GM12892 (cell line): ENCODE measurements at regions not wholly inside any gene's neighbourhood (a gene's known extent, or its start where the extent isn't known, plus 50 kb on each side); places are given as distances from the start of the nearest gene placed in this dataset.
A peak's percentile ranks its signal among the peaks of the same experiment; 100 is the strongest.

Experiments
- DNase-seq: peaks from one replicate; pipeline ENCODE4 v3.0.0; 2011; ENCODE audit not compliant: insufficient read length
- FAIRE-seq: peaks from 2 replicates; lab custom pipeline; 2011; peaks lifted over from hg19 to GRCh38; lab: Jason Lieb, UNC
- POLR2A ChIP-seq: IDR thresholded peaks from 2 replicates; pipeline ENCODE4 v1.6.1; 2011; ENCODE audit warnings: low read depth, low read length, control low read depth
- POLR2AphosphoS5 ChIP-seq: IDR thresholded peaks from 2 replicates; pipeline ENCODE4 v1.6.1; 2011; ENCODE audit warnings: low read depth, low read length, control low read depth
- TAF1 ChIP-seq: IDR thresholded peaks from 2 replicates; pipeline ENCODE4 v1.6.1; 2011; ENCODE audit warnings: low read depth, mild to moderate bottlenecking, control low read depth, low read length, borderline replicate concordance

DNA sequence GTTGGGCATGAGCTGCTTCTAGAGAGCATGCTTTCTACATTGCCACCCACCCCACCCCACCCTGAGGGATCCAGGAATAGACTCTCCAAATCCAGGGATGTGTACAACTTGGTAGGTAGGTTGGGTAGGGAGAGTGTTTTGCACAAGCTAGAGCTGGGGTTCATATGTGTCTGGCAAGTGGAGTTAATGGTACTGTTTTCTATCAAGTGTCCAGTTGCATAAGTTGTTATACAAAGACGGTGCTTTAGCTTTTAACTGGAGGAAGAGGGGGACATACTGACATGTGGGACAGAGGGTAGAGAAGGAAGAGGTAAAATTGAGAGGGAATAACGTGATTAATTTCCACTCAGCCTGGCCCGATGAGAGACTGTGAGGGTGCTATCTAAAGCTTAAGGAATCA lies 51.0 kb upstream of the TNC start:
- FAIRE-seq (no peak), DNase-seq (no peak)
- TF ChIP-seq POLR2AphosphoS5 (no peak), POLR2A (no peak), TAF1 (no peak)

DNA sequence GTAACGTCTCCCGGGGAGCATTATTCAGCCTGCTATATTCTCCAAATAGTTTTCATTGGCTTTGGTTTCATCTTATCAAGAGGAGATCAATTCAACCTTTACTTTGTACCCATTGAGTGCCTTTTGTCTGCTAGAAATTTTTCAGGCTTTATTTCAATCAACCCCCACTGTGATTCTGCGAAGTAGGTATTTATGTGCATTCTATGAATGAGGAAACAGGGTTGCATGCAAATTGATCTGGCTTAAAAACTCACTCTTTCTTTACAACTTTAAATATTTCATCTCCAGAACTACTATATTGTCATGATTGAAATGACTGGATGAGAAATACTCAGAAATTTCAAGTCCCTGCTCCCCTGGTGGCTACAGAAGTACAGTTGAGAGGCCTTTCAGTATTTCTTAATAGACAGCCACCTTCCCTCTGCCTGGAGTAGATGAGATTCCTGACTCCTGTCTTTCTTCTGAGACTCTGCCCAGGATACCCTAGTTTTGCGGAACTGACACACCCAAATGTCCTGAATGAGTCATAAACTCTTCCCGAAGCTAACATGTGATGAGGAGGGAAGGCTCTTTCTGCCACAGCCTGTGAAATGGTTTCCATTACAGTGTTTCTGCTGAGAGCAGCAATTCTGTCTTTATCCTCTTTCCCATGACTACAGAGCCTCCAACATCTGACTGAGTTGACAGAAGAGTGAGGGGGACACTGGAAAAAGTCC lies 52.6 kb upstream of the TNC start:
- DNase-seq (no peak), FAIRE-seq (no peak)
- TF ChIP-seq POLR2A: no peak
- TF ChIP-seq TAF1: no peak
- TF ChIP-seq POLR2AphosphoS5: no peak

DNA sequence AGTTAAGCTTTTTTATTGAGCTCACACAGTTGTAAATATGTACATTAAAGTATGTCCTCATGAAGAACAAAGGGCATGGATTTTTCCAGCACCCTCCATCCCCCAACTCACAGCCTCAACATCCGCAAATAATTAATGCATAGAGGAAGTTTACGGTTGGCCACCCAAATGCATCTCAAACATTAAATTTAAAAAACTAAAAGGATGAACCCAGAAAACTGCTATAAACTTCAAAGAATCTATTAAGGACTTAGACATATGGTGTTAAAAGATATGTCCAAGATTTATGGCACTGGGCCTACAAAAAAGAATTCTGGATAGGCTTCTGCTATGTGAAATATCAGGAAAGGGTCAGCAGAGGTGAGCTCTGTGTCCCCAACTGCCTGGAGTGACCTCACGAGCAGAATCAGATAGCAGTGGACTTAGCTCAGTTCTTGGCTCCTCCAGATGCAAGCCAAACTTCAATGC lies 54.0 kb upstream of the TNC start:
- no peak for DNase-seq
- no peak for TF ChIP-seq TAF1
- no peak for TF ChIP-seq POLR2A
- no peak for TF ChIP-seq POLR2AphosphoS5
- no peak for FAIRE-seq

DNA sequence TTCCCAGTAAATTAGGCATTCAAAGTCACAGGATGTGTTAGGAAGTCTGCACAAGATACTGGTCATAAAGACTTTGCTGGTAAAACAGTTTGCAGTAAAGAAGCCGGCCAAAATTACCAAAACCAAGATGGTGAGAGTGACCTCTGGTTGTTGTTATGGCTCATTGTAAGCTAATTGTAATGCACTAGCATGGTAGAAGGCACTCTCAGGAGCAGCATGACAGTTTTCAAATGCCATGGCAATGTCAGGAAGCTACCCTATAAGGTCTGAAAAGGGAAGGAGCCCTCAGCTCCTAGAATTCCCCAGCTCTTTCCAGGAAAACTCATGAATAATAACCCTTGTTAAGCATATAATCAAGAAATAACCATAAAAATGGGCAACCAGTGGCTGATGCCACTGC lies 64.3 kb upstream of the TNC start:
- DNase-seq (no peak), FAIRE-seq (no peak)
- TF ChIP-seq POLR2AphosphoS5 (no peak), POLR2A (no peak), TAF1 (no peak)

DNA sequence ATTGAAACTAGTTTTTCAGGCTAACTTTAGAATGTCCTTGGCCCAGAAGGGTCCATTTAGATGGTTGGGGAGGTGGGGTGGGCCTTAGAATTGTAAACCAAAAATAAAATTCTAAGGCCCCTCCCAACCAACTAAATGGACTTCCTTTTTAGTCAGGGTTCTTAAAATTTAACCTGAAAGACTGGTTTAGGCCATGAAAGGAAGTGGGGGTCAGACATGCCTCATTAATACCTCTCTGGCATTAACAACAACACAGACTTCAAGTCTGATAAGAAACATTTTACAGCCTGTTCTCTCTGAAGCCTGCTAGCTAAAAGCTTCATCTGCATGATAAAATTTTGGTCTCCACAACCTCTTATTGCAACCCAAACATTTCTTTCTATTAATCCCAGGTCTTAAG lies 65.5 kb upstream of the TNC start:
- FAIRE-seq: no peak
- TF ChIP-seq POLR2A (no peak), TAF1 (no peak), POLR2AphosphoS5 (no peak)

DNA sequence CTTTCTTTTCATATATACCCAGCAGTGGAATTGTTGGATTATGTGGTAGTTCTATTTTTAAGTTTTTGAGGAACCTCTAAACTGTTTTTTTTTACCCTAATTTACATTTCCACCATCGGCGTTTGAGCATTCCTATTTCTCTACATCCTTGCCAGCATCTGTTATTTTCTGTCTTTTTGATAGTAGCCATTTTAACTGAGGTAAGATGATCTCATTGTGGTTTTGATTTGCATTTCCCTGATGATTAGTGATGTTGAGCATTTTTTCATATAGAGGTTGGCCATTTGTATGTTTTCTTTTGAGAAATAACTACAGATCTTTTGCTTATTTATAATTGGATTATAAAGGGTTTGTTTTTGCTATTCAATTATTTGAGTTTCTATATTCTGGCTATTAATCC lies 71.7 kb upstream of the TNC start:
- DNase-seq (no peak), FAIRE-seq (no peak)
- TF ChIP-seq POLR2AphosphoS5 (no peak), POLR2A (no peak), TAF1 (no peak)

More for the DNA sequence above, 65.5 kb upstream of the TNC start:
- no peak for DNase-seq

DNA sequence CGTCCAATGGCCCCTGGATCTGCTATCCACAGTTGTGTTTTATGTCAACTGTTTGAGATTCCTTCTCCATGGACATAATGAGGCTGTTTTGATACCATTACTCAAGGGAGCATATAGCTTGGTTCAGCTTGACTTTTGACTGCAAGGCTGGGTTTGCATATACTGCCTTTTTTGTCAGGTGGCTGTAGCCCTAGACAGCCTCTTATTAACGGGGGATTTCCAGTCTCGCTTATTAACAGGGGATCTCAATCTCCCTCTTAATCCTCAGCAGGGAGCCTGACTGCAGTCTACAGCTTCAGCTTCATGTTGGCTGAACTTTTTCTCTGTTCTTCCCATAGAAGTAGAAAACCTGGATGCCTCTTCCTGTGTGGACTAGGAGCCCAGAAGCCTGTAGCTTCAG lies 73.7 kb upstream of the TNC start:
- peak; percentile 44 for FAIRE-seq
- TF ChIP-seq TAF1: no peak
- no peak for TF ChIP-seq POLR2A
- TF ChIP-seq POLR2AphosphoS5: no peak

DNA sequence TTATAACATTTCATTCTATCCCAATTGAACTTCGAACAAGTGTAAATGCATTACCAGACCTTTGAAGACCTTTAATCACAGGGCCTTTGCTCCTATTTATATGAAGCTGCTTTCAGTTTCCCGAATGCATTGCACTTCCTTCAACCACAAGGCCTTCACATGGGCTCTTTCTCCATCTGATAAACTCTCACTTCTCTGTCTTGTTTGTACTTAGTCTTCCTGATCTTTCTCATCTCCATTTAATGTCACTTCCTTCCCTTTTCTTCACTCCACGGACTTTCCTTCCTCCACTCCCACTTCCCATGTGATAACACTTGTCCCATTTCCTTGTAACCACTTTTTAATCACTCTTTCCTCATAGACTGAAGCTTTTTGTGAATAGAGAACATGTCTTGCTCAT lies 74.3 kb upstream of the TNC start:
- no peak for DNase-seq
- TF ChIP-seq TAF1 (no peak), POLR2AphosphoS5 (no peak), POLR2A (no peak)
- peak; percentile 38 for FAIRE-seq

More for the DNA sequence above, 73.7 kb upstream of the TNC start:
- DNase-seq: no peak

DNA sequence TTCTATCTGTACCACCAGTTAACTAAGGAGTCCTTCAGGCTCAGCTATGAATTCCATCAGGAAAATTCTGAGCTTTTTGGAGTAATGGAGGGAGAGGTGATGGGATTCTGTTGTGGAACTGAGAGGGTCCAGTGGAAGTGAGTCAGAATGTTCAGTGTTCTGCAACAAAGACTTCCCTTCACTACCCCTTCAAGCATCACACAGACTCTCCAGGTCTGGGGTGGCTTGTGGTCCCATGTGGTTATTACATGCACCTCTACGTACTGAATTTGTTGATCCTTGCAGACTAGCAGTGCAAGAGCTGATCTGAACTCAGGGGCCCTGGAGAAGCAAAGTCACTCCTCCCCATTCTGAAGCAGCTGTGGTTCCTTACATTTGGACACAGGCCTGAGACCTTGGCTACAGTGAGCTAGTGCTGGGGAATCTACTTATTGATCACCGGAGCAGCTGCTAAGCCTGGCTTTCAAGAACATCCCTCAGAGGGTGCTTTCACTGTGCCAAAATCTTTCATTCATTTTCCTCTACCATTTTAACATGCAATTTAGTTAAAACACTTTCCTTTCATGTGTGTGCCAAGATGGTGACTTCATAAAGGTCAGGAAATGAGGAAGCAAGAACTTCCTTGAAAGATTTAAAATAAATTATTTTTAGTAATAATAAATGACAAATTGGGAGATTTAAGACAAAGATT lies 75.0 kb upstream of the TNC start:
- DNase-seq: no peak
- FAIRE-seq: peak; percentile 88
- TF ChIP-seq POLR2AphosphoS5 (no peak), POLR2A (no peak), TAF1 (no peak)

DNA sequence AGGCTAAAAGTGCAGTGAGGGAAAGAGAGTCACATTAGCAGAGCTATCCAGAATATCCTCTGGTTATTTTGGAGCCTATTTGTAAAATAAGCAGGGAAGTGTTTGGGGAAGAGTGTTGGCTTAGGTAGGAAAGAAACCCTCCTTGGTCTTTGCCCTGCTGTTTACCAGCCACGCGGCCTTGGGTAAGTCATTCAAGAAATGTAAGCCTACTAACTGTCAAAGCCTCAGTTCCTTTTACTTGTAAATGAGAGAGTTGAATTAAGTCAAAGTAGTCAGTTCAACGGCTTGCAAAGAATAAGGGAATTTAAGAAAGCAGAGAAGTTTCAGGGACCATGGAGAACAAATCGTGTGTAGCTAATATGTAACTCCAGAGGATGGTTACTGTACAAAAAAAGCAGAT lies 75.8 kb upstream of the TNC start:
- DNase-seq (no peak), FAIRE-seq (no peak)
- no peak for TF ChIP-seq POLR2AphosphoS5
- no peak for TF ChIP-seq TAF1

DNA sequence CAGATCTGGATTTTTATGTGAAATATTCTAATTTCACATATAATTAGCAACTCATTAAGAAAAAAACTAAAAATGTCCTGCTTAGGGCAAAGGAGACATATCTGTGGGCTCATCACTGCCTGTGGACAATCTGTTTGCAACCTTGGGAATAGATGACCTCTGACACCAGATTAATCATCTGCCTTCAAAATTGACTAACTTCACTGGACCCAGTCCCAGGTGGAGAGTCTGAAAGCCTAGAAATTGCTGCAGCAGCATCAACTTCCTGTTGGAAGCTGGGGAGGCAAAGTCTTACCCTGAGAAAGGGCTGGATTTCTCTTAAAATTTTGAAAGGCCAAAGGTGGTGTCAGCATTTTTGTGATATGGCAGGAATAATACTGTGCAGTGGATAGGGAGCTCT lies 76.3 kb upstream of the TNC start:
- TF ChIP-seq TAF1: no peak
- TF ChIP-seq POLR2AphosphoS5: no peak
- TF ChIP-seq POLR2A: no peak
- DNase-seq: no peak
- no peak for FAIRE-seq

DNA sequence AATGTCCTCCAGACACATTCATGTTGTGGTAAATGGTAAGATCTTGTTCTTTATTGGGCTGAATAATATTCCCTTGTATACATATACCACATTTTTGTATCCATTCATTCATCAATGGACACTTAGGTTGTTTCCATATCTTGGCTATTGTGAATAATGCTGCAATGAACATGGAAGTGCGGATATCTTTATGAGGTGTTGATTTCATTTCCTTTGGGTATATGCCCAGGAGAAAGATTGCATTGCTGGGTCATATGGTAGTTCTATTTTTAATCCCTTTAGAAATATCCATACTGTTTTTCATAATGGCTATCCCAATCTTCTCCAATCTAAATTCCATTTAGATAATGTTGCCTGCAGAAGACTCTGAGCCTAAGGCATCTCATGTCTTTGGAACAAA lies 78.0 kb upstream of the TNC start:
- FAIRE-seq (no peak), DNase-seq (no peak)
- no peak for TF ChIP-seq POLR2AphosphoS5
- TF ChIP-seq POLR2A: no peak
- no peak for TF ChIP-seq TAF1
